Smooth muscle cell of the brain vasculature (primary cell): ENCODE measurements at regions not wholly inside any gene's neighbourhood (a gene's known extent, or its start where the extent isn't known, plus 50 kb on each side); places are given as distances from the start of the nearest gene placed in this dataset.
"Not testable (repeated sequence)": the region's sequence is repeated elsewhere in the genome, so short reads cannot be mapped to it uniquely, and the experiment has no call there.

Experiments used
- DNase-seq: peaks from one replicate; pipeline ENCODE4 v3.0.0-alpha.2; 2012; ENCODE audit warnings: low read depth, low spot score

GRCh38 chr4:111267786-111268185 is 644.9 kb upstream of the PITX2 start:
- no peak for DNase-seq

GRCh38 chr4:111268769-111269414 is 646.0 kb upstream of the PITX2 start:
- DNase-seq, result no peak

- DNase-seq, result no peak
Observed at GRCh38 chr4:111269439-111269838, 646.6 kb upstream of the PITX2 start.

- no peak for DNase-seq
Observed at GRCh38 chr4:111274060-111274459, 651.2 kb upstream of the PITX2 start.

- DNase-seq, result no peak
Observed at GRCh38 chr4:111274486-111274885, 651.6 kb upstream of the PITX2 start.

- DNase-seq, result no peak
Observed at GRCh38 chr4:111281219-111281618, 658.3 kb upstream of the PITX2 start.

- DNase-seq, result no peak
Observed at GRCh38 chr4:111282035-111282434, 659.2 kb upstream of the PITX2 start.

GRCh38 chr4:111283066-111283677 is 660.3 kb upstream of the PITX2 start:
- peak; percentile 12 for DNase-seq

- no peak for DNase-seq
Observed at GRCh38 chr4:111296466-111296865, 673.6 kb upstream of the PITX2 start.

- no peak for DNase-seq
Observed at GRCh38 chr4:111303806-111304205, 680.9 kb upstream of the PITX2 start.

- no peak for DNase-seq
Observed at GRCh38 chr4:111323496-111323895, 700.6 kb upstream of the PITX2 start.

- DNase-seq, result no peak
Observed at GRCh38 chr4:111323916-111324315, 701.0 kb upstream of the PITX2 start.

- no peak for DNase-seq
Observed at GRCh38 chr4:111326450-111326849, 703.6 kb upstream of the PITX2 start.

- no peak for DNase-seq
Observed at GRCh38 chr4:111330786-111331185, 707.9 kb upstream of the PITX2 start.

- DNase-seq, result no peak
Observed at GRCh38 chr4:111334361-111334760, 711.5 kb upstream of the PITX2 start.

- DNase-seq, result not testable (repeated sequence)
Observed at GRCh38 chr4:111337186-111337876, 714.5 kb upstream of the PITX2 start.

- DNase-seq, result no peak
Observed at GRCh38 chr4:111359602-111360001, 736.7 kb upstream of the PITX2 start.

GRCh38 chr4:111360906-111361305 is 738.0 kb upstream of the PITX2 start:
- no peak for DNase-seq

- no peak for DNase-seq
Observed at GRCh38 chr4:111362941-111363361, 740.1 kb upstream of the PITX2 start.

GRCh38 chr4:111377880-111378279 is 755.0 kb upstream of the PITX2 start:
- not testable (repeated sequence) for DNase-seq

- no peak for DNase-seq
Observed at GRCh38 chr4:111388561-111388960, 756.7 kb upstream of the FAM241A start.

GRCh38 chr4:111391829-111392228 is 753.4 kb upstream of the FAM241A start:
- no peak for DNase-seq

- no peak for DNase-seq
Observed at GRCh38 chr4:111393781-111394180, 751.5 kb upstream of the FAM241A start.
